ENCODE measurements at regions not wholly inside any gene's neighbourhood (a gene's known extent, or its start where the extent isn't known, plus 50 kb on each side); places are given as distances from the start of the nearest gene placed in this dataset.

DNA sequence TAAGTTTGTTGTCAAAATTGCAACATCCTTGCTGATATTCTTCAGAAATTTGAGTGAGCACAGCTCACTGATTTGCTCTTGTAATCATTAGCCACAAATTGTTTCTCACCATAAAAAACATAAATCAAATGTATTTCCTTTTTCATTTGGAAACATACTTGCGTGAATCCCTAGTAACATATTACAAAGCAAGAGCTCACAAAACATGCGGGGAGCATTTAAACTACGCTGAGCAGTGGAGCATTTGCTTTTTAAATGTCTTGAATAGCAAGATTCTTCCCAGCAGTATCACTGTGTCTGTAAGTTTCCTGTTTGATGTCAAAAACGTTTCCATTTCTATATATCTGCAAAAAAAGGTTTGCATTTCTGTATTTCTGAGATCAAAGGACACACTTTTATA lies 788.3 kb upstream of the SALL3 start:
- TF ChIP-seq REST (IDR thresholded peaks at IDR 0.05; ENCODE audit: insufficient read depth in 1 of 2, low read depth in 2 of 2, low read length in 2 of 2) = no peak
- no peak for TF ChIP-seq FOXP2 (optimal IDR thresholded peaks at IDR 0.05; ENCODE audit: borderline replicate concordance, extremely low read depth, extremely low read length, insufficient read depth)
- no peak for TF ChIP-seq POLR2AphosphoS5 (IDR thresholded peaks at IDR 0.05; ENCODE audit: low read depth, low read length)
- no peak for TF ChIP-seq SIN3A (IDR thresholded peaks at IDR 0.05; ENCODE audit: borderline replicate concordance, insufficient read depth, low read length)
- no peak for TF ChIP-seq TAF1 (IDR thresholded peaks at IDR 0.05; ENCODE audit: borderline replicate concordance, insufficient read depth, low read length)

DNA sequence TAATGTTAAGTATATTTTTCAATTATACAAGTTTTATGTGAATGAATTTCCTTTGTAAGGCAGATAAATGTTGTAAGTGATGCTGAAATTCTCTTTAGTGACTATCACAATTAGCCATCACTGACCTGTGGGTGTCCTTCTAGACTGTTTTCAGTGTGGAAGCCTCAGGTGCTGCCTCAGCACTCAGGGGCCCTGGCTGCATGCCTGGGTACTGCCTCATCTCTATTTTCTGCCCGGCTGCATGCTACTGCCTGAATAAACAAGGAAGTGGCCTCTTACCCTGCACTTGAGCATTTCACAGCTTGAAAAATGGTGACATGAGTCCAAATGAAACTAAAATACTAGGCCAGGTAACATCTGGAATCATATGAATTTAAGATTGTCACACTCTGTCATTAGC lies 787.6 kb upstream of the SALL3 start:
- no peak for TF ChIP-seq REST (IDR thresholded peaks at IDR 0.05; ENCODE audit: insufficient read depth in 1 of 2, low read depth in 2 of 2, low read length in 2 of 2)
- no peak for TF ChIP-seq POLR2AphosphoS5 (IDR thresholded peaks at IDR 0.05; ENCODE audit: low read depth, low read length)
- TF ChIP-seq TAF1 (IDR thresholded peaks at IDR 0.05; ENCODE audit: borderline replicate concordance, insufficient read depth, low read length) = no peak
- TF ChIP-seq SIN3A (IDR thresholded peaks at IDR 0.05; ENCODE audit: borderline replicate concordance, insufficient read depth, low read length) = no peak
- no peak for TF ChIP-seq FOXP2 (optimal IDR thresholded peaks at IDR 0.05; ENCODE audit: borderline replicate concordance, extremely low read depth, extremely low read length, insufficient read depth)

- TF ChIP-seq FOXP2 (optimal IDR thresholded peaks at IDR 0.05; ENCODE audit: borderline replicate concordance, extremely low read depth, extremely low read length, insufficient read depth) = no peak
- no peak for TF ChIP-seq POLR2AphosphoS5 (IDR thresholded peaks at IDR 0.05; ENCODE audit: low read depth, low read length)
- no peak for TF ChIP-seq TAF1 (IDR thresholded peaks at IDR 0.05; ENCODE audit: borderline replicate concordance, insufficient read depth, low read length)
- TF ChIP-seq REST (IDR thresholded peaks at IDR 0.05; ENCODE audit: insufficient read depth in 1 of 2, low read depth in 2 of 2, low read length in 2 of 2) = no peak
- no peak for TF ChIP-seq SIN3A (IDR thresholded peaks at IDR 0.05; ENCODE audit: borderline replicate concordance, insufficient read depth, low read length)
These were observed 783.3 kb upstream of the SALL3 start for GRCh38 chr18:78196280-78196679.

DNA sequence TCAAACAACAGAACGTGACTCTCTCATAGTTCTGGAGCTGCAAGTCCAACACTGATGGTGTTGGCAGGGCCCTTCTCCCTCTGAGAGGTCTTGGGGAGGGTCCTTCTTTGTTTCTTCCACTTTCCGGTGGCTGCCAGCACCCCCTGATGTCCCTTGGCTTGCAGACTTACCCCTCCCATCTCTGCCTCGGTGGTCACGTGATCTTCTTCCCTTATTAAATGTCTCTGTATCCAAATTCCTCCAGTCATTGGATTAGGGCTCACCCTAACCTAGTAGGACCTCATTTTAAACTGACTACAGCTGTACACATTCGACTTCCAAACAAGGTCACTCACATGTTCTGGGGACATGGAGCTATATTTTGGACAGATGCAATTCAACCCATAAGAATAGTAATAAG lies 780.6 kb upstream of the SALL3 start:
- TF ChIP-seq FOXP2 (optimal IDR thresholded peaks at IDR 0.05; ENCODE audit: borderline replicate concordance, extremely low read depth, extremely low read length, insufficient read depth) = no peak

DNA sequence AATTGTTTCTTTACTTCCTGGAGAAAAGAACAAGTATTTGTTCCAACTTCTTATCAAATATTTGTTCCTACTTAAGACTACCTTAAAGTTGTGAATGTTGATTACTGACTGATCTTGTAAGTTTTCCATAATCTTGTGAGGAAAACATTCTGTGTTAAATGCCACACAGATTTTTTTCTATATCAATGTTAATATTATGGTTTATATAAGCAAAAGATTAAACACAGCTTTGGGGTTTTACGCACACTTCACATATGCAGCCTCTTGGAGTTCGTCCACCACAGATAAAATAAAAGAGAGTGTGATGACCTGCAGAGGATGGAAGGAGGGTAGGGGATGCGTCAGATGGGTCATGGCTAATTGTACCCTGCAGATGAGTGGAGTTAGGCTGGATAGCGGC lies 780.0 kb upstream of the SALL3 start:
- no peak for TF ChIP-seq TAF1 (IDR thresholded peaks at IDR 0.05; ENCODE audit: borderline replicate concordance, insufficient read depth, low read length)
- TF ChIP-seq FOXP2 (optimal IDR thresholded peaks at IDR 0.05; ENCODE audit: borderline replicate concordance, extremely low read depth, extremely low read length, insufficient read depth) = no peak
- no peak for TF ChIP-seq POLR2AphosphoS5 (IDR thresholded peaks at IDR 0.05; ENCODE audit: low read depth, low read length)

- TF ChIP-seq REST (IDR thresholded peaks at IDR 0.05; ENCODE audit: insufficient read depth in 1 of 2, low read depth in 2 of 2, low read length in 2 of 2) (no peak), TAF1 (IDR thresholded peaks at IDR 0.05; ENCODE audit: borderline replicate concordance, insufficient read depth, low read length) (no peak), POLR2AphosphoS5 (IDR thresholded peaks at IDR 0.05; ENCODE audit: low read depth, low read length) (no peak), SIN3A (IDR thresholded peaks at IDR 0.05; ENCODE audit: borderline replicate concordance, insufficient read depth, low read length) (no peak), FOXP2 (optimal IDR thresholded peaks at IDR 0.05; ENCODE audit: borderline replicate concordance, extremely low read depth, extremely low read length, insufficient read depth) (no peak)
These were observed 771.7 kb upstream of the SALL3 start for GRCh38 chr18:78207942-78208341.
